H1 (cell line): ENCODE measurements at regions not wholly inside any gene's neighbourhood (a gene's known extent, or its start where the extent isn't known, plus 50 kb on each side); places are given as distances from the start of the nearest gene placed in this dataset.

Source experiments
- CTCF ChIA-PET: fragments of 300-600 bp; sonication (Branson Sonifier 250); formaldehyde crosslinking; loops from one replicate; lab custom pipeline; 2021; ENCODE audit not compliant: partially characterized antibody; lab: Charles Lee
- POLR2A ChIA-PET: fragments of 300-600 bp; sonication (Branson Sonifier 250); formaldehyde crosslinking; loops from one replicate; lab custom pipeline; 2021; ENCODE audit warnings: inconsistent platforms; ENCODE audit not compliant: partially characterized antibody; lab: Charles Lee
- DNase-seq, 2 experiments: peaks; one replicate each; pipeline versions ENCODE4 v3.0.0 to v3.0.0-alpha.2; 2010 to 2022; ENCODE audit warnings: low spot score in 2 of 2, low read depth in 1 of 2, mixed read lengths in 1 of 2
- FAIRE-seq: peaks from 2 replicates; lab custom pipeline; 2011; peaks lifted over from hg19 to GRCh38; lab: Jason Lieb, UNC
- H2AFZ ChIP-seq: 2 replicates; pipeline ENCODE4 v1.8.1; 2012; ENCODE audit warnings: low read length, inconsistent platforms
- H2AK5ac ChIP-seq: 2 replicates; pipeline ENCODE4 v1.6.1; 2013; ENCODE audit warnings: low read depth, low read length
- H2BK120ac ChIP-seq: replicated peaks from 2 replicates; pipeline ENCODE3; 2013; ENCODE audit warnings: low read depth, low read length, inconsistent platforms
- H2BK12ac ChIP-seq: 2 replicates; pipeline ENCODE4 v1.6.1; 2013; ENCODE audit warnings: low read depth, low read length
- H2BK15ac ChIP-seq: 2 replicates; pipeline ENCODE4 v1.6.1; 2013; ENCODE audit warnings: low read length
- H2BK20ac ChIP-seq: 2 replicates; pipeline ENCODE4 v1.6.1; 2013; ENCODE audit warnings: low read length
- H2BK5ac ChIP-seq: 2 replicates; pipeline ENCODE4 v1.6.1; 2013; ENCODE audit warnings: low read depth, low read length
- H3K14ac ChIP-seq: 2 replicates; pipeline ENCODE4 v1.6.1; 2013; ENCODE audit warnings: inconsistent platforms; ENCODE audit not compliant: insufficient read length
- H3K18ac ChIP-seq: 2 replicates; pipeline ENCODE4 v1.6.1; 2013; ENCODE audit warnings: low read length; ENCODE audit errors: extremely low read depth
- H3K23ac ChIP-seq: 2 replicates; pipeline ENCODE4 v1.6.1; 2013; ENCODE audit warnings: inconsistent platforms; ENCODE audit not compliant: insufficient read length
- H3K23me2 ChIP-seq: 2 replicates; pipeline ENCODE4 v1.6.1; 2013; ENCODE audit warnings: low read depth, low read length
- H3K27ac ChIP-seq: 2 replicates; pipeline ENCODE4 v1.6.1; 2011; ENCODE audit warnings: low read depth, low read length, inconsistent platforms
- H3K27me3 ChIP-seq, 4 experiments: replicated peaks in 1 of 4; 1 replicate in 1 of 4; 2 replicates in 3 of 4; pipeline versions ENCODE4 v1.6.1 to v1.8.1; 2011 to 2013; ENCODE audit warnings: low read length in 3 of 4, mild to moderate bottlenecking in 3 of 4, inconsistent platforms in 2 of 4, mixed read lengths in 2 of 4, moderate library complexity in 1 of 4; ENCODE audit not compliant: control insufficient read depth in 3 of 4, insufficient read depth in 3 of 4; ENCODE audit errors: extremely low read depth in 1 of 4
- H3K36me3 ChIP-seq, 4 experiments: 2 replicates each; pipeline versions ENCODE4 v1.6.1 to v1.8.1; 2011 to 2013; ENCODE audit warnings: mild to moderate bottlenecking in 4 of 4, low read length in 3 of 4, moderate library complexity in 2 of 4, control low read depth in 1 of 4, inconsistent platforms in 1 of 4; ENCODE audit not compliant: insufficient read depth in 4 of 4, control insufficient read depth in 2 of 4
- H3K4ac ChIP-seq: replicated peaks from 2 replicates; pipeline ENCODE3; 2013; ENCODE audit warnings: low read length, low read depth, mixed read lengths, inconsistent platforms; ENCODE audit not compliant: insufficient read length
- H3K4me1 ChIP-seq, 4 experiments: replicated peaks in 1 of 4; 1 replicate in 1 of 4; 2 replicates in 3 of 4; pipeline versions ENCODE4 v1.6.1 to v1.8.1; 2011 to 2013; ENCODE audit warnings: low read length in 3 of 4, inconsistent platforms in 2 of 4, mixed read lengths in 1 of 4; ENCODE audit not compliant: insufficient read depth in 4 of 4, control insufficient read depth in 3 of 4
- H3K4me2 ChIP-seq, 2 experiments: 2 replicates each; pipeline versions ENCODE4 v1.6.1 to v1.8.1; 2011 to 2013; ENCODE audit warnings: low read depth in 2 of 2, low read length in 2 of 2, control low read depth in 1 of 2, inconsistent platforms in 1 of 2, mild to moderate bottlenecking in 1 of 2; ENCODE audit not compliant: insufficient read depth in 1 of 2
- H3K4me3 ChIP-seq, 4 experiments: fragments of 200-600, 300-600 bp in 1 of 4; sonication (generic), shearing (Covaris generic), sonication (Bioruptor Twin) in 1 of 4; 2 replicates each; pipeline versions ENCODE4 v1.5.1 to v1.8.1; 2011 to 2016; ENCODE audit warnings: low read length in 4 of 4, low read depth in 3 of 4, control low read depth in 2 of 4, inconsistent platforms in 2 of 4, mild to moderate bottlenecking in 2 of 4, mixed read lengths in 1 of 4, moderate library complexity in 1 of 4; ENCODE audit not compliant: insufficient read depth in 2 of 4; ENCODE audit errors: extremely low read depth in 1 of 4
- H3K56ac ChIP-seq: replicated peaks from 2 replicates; pipeline ENCODE3; 2013; ENCODE audit warnings: low read depth, mild to moderate bottlenecking, mixed read lengths, low read length, inconsistent platforms; ENCODE audit not compliant: insufficient read length
- H3K79me1 ChIP-seq: 2 replicates; pipeline ENCODE4 v1.6.1; 2013; ENCODE audit warnings: low read depth, low read length, control low read depth
- H3K79me2 ChIP-seq, 2 experiments: 2 replicates each; pipeline versions ENCODE4 v1.6.1 to v1.8.1; 2012 to 2013; ENCODE audit warnings: low read length in 2 of 2, mild to moderate bottlenecking in 2 of 2, inconsistent platforms in 1 of 2; ENCODE audit not compliant: insufficient read depth in 2 of 2, control insufficient read depth in 1 of 2
- H3K9ac ChIP-seq, 4 experiments: replicated peaks in 1 of 4; 1 replicate in 1 of 4; 2 replicates in 3 of 4; pipeline versions ENCODE4 v1.6.1 to v1.8.1; 2011 to 2013; ENCODE audit warnings: low read depth in 3 of 4, low read length in 3 of 4, control low read depth in 2 of 4, mild to moderate bottlenecking in 2 of 4, moderate library complexity in 2 of 4, inconsistent platforms in 1 of 4; ENCODE audit errors: extremely low read depth in 1 of 4
- H3K9me3 ChIP-seq, 2 experiments: 2 replicates each; pipeline versions ENCODE4 v1.6.1 to v1.8.1; 2012 to 2013; ENCODE audit warnings: mild to moderate bottlenecking in 2 of 2, moderate library complexity in 2 of 2, control low read depth in 1 of 2, inconsistent platforms in 1 of 2, low read depth in 1 of 2, low read length in 1 of 2, mixed read lengths in 1 of 2; ENCODE audit not compliant: insufficient read depth in 2 of 2
- H4K20me1 ChIP-seq, 2 experiments: replicated peaks in 1 of 2; 2 replicates each; pipeline versions ENCODE3 to v1.8.1; 2011 to 2013; ENCODE audit warnings: inconsistent platforms in 2 of 2, low read length in 2 of 2, mild to moderate bottlenecking in 1 of 2; ENCODE audit not compliant: insufficient read depth in 2 of 2, control insufficient read depth in 1 of 2
- H4K5ac ChIP-seq: 2 replicates; pipeline ENCODE4 v1.6.1; 2013; ENCODE audit warnings: low read length, low read depth, mixed read lengths, inconsistent platforms; ENCODE audit not compliant: insufficient read length
- H4K8ac ChIP-seq: 2 replicates; pipeline ENCODE4 v1.8.0; 2013; ENCODE audit warnings: mild to moderate bottlenecking, moderate library complexity, low read length, inconsistent platforms; ENCODE audit not compliant: insufficient read depth; ENCODE audit errors: extremely low read depth
- H4K91ac ChIP-seq: replicated peaks from 2 replicates; pipeline ENCODE3; 2013; ENCODE audit warnings: low read length, mixed read lengths, inconsistent platforms; ENCODE audit not compliant: insufficient read length
- ASH2L ChIP-seq: fragments of 200-600, 300-600 bp; sonication (generic); IDR thresholded peaks from one replicate; pipeline ENCODE4 v1.7.1; 2017; ENCODE audit warnings: low read length
- BCL11A ChIP-seq, 2 experiments: IDR thresholded peaks; one replicate each; pipeline ENCODE4 v1.6.1; 2011; ENCODE audit warnings: low read depth in 2 of 2, low read length in 2 of 2, mild to moderate bottlenecking in 2 of 2
- CEBPB ChIP-seq: IDR thresholded peaks from 2 replicates; pipeline ENCODE4 v1.6.1; 2012; ENCODE audit warnings: low read depth, low read length
- CHD1 ChIP-seq: IDR thresholded peaks from 2 replicates; pipeline ENCODE4 v1.6.1; 2012; ENCODE audit warnings: low read depth, low read length, improper control_type of control experiment
- EP300 ChIP-seq, 2 experiments: IDR thresholded peaks; 1 replicate in 1 of 2; 2 replicates in 1 of 2; pipeline ENCODE4 v1.6.1; 2011 to 2012; ENCODE audit warnings: low read depth in 2 of 2, low read length in 2 of 2, mild to moderate bottlenecking in 2 of 2, borderline replicate concordance in 1 of 2, inconsistent platforms in 1 of 2, moderate library complexity in 1 of 2
- JUN ChIP-seq: IDR thresholded peaks from 2 replicates; pipeline ENCODE4 v1.6.1; 2011; ENCODE audit warnings: low read depth, mild to moderate bottlenecking, improper control_type of control experiment, low read length
- JUND ChIP-seq: IDR thresholded peaks from 2 replicates; pipeline ENCODE4 v1.6.1; 2011; ENCODE audit warnings: mild to moderate bottlenecking, improper control_type of control experiment, low read length
- KDM1A ChIP-seq: fragments of 200-600, 300-600 bp; sonication (generic); IDR thresholded peaks from 2 replicates; pipeline ENCODE4 v1.7.1; 2016; ENCODE audit warnings: mild to moderate bottlenecking, low read length, borderline replicate concordance
- MAFK ChIP-seq: IDR thresholded peaks from 2 replicates; pipeline ENCODE4 v1.6.1; 2012; ENCODE audit warnings: low read depth, mild to moderate bottlenecking, improper control_type of control experiment, low read length
- PHF8 ChIP-seq: fragments of 200-600 bp; sonication (generic); conservative IDR thresholded peaks from 2 replicates; pipeline ENCODE4 v1.7.1; 2012; ENCODE audit warnings: low read depth, mild to moderate bottlenecking, inconsistent platforms, low read length, moderate library complexity
- POLR2AphosphoS5 ChIP-seq: IDR thresholded peaks from 2 replicates; pipeline ENCODE4 v1.6.1; 2011; ENCODE audit warnings: low read depth, low read length
- RXRA ChIP-seq: IDR thresholded peaks from 2 replicates; pipeline ENCODE4 v1.6.1; 2011; ENCODE audit warnings: low read depth, mild to moderate bottlenecking, low read length, moderate library complexity; ENCODE audit not compliant: insufficient read depth
- SAP30 ChIP-seq: fragments of 300-600 bp; sonication (generic); IDR thresholded peaks from 2 replicates; pipeline ENCODE4 v1.7.1; 2012; ENCODE audit warnings: low read length, moderate library complexity, mild to moderate bottlenecking, inconsistent platforms; ENCODE audit not compliant: insufficient read depth, insufficient replicate concordance
- YY1 ChIP-seq: IDR thresholded peaks from 2 replicates; pipeline ENCODE4 v1.6.1; 2011; ENCODE audit warnings: low read depth, mild to moderate bottlenecking, low read length
- WGBS, 2 experiments: shearing (Covaris generic) in 1 of 2; methylation state at CpG; one replicate each; pipeline versions ENCODE4 v1.1.6 to v1.1.7; 2013 to 2015; ENCODE audit warnings: low lambda C conversion rate in 2 of 2, mixed read lengths in 2 of 2, inconsistent platforms in 1 of 2, low coverage in 1 of 2, missing lambda C conversion rate in 1 of 2; ENCODE audit not compliant: insufficient replicate concordance in 2 of 2, insufficient coverage in 1 of 2, insufficient read length in 1 of 2; ENCODE audit errors: extremely low coverage in 1 of 2, missing lambda C conversion rate in 1 of 2; 5-methylcytosine and 5-hydroxymethylcytosine counted together
- TF ChIP-seq, protein P1 (sequence below): IDR thresholded peaks from 2 replicates; pipeline ENCODE4 v1.6.1; 2011; ENCODE audit warnings: low read depth, mild to moderate bottlenecking, low read length; ENCODE audit not compliant: insufficient read depth

DNA sequence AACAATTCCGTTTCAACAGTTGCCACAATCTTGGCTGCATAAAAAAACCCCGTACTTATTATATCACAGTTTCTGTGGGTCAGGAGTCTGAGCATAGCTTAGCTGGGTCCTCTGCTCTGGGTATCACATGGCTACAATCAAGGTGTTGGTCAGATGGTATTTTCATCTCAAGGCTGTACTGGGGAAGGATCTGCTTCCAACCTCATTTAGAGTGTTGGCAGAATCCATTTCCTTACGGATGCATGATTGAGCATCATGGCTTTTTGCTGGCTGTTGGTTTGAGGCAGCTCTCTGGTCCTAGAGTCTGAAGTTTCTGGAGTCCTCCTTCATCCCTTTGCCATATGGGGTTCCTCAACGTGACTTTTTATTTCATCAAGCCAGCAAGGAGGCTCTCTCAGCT, 177.0 kb downstream of the HAPSTR1 start:
- CTCF ChIA-PET = interaction anchor here (0.9 to 2.0 kb wide), 5 partner anchors 10 to 912 kb away, joined by 3 to 20 read pairs (median 3); no protein-coding TSS in a partner anchor
- FAIRE-seq = no peak
- TF ChIP-seq POLR2AphosphoS5 (no peak), ASH2L (no peak), JUND (no peak), YY1 (no peak), JUN (no peak), BCL11A (IDR thresholded peaks at IDR 0.05; ENCODE audit: low read depth in 2 of 2, low read length in 2 of 2) (no peak), EP300 (IDR thresholded peaks at IDR 0.05; ENCODE audit: borderline replicate concordance in 1 of 2, low read depth in 2 of 2, low read length in 2 of 2) (no peak), CHD1 (no peak), MAFK (no peak), PHF8 (no peak), KDM1A (no peak), CEBPB (no peak), RXRA (no peak), SAP30 (no peak)
- TF ChIP-seq, protein P1, sequence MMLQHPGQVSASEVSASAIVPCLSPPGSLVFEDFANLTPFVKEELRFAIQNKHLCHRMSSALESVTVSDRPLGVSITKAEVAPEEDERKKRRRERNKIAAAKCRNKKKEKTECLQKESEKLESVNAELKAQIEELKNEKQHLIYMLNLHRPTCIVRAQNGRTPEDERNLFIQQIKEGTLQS = no peak

More for the DNA sequence above, 177.0 kb downstream of the HAPSTR1 start:
- no peak overlapping the region for H4K91ac ChIP-seq
- no peak overlapping the region for H3K23ac ChIP-seq
- H3K4me2 ChIP-seq = no peak overlapping the region
- H4K20me1 ChIP-seq = no peaks in the 10 kb centered on the region
- no peak overlapping the region for H3K18ac ChIP-seq
- H2BK5ac ChIP-seq = no peak overlapping the region
- H4K8ac ChIP-seq = no peak overlapping the region
- no peak overlapping the region for H3K27ac ChIP-seq
- no peaks in the 10 kb centered on the region for H3K9me3 ChIP-seq
- H3K79me1 ChIP-seq = no peaks in the 10 kb centered on the region
- no peak overlapping the region for H2BK12ac ChIP-seq
- no peaks in the 10 kb centered on the region for H3K4me1 ChIP-seq
- no peak overlapping the region for H4K5ac ChIP-seq
- no peaks in the 10 kb centered on the region for H3K36me3 ChIP-seq
- H2AFZ ChIP-seq = no peak overlapping the region
- H3K14ac ChIP-seq = no peak overlapping the region
- H2BK15ac ChIP-seq = no peak overlapping the region
- H3K23me2 ChIP-seq = peaks cover 5% of the 10 kb centered on the region; the same call in 1 of the 2 replicates
- 0 out of 7 replicates have a peak, but pooled peaks cover 0 to 2% (median 0%) of the 10 kb centered on the region in 4 experiments for H3K27me3 ChIP-seq
- H3K56ac ChIP-seq = no peak overlapping the region
- H3K4ac ChIP-seq = no peak overlapping the region
- DNase-seq = no peak
- POLR2A ChIA-PET = no interaction called here
- no peak overlapping the region for H3K9ac ChIP-seq
- H2AK5ac ChIP-seq = no peak overlapping the region
- H2BK20ac ChIP-seq = no peak overlapping the region
- 79% methylated on average over 4 of the region's 4 CpGs; no CpG with 5 or more reads in 1 of the 2 experiments for WGBS, 2 experiments
- H3K4me3 ChIP-seq = no peak overlapping the region
- H2BK120ac ChIP-seq = no peak overlapping the region
- H3K79me2 ChIP-seq = no peaks in the 10 kb centered on the region
